ENCODE measurements at regions not wholly inside any gene's neighbourhood (a gene's known extent, or its start where the extent isn't known, plus 50 kb on each side); places are given as distances from the start of the nearest gene placed in this dataset.

DNA sequence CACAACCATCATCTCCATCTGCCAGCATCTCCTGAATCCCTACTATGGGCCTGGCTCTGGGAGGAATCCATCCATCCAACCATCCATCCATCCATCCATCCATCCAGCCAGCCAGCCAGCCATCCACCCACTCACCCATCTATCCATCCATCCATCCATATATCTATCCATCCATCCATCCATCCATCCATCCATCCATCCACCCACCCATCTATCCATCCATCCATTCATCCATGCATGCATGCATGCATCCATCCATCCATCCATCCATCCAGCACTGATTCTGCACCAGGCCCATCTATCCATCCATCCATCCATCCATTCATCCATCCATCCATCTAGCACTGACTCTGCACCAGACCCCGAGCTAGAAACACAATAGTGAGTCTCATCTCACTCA lies 141.3 kb upstream of the WNT4 start:
- H3K9ac ChIP-seq (ENCODE audit: low read length) = no peak overlapping the region
- no peak overlapping the region for H2BK5ac ChIP-seq (ENCODE audit: low read depth, low read length, poor library complexity, severe bottlenecking)
- peaks cover under 1% of the 10 kb centered on the region for H3K4me1 ChIP-seq (ENCODE audit: control insufficient read depth, insufficient read depth, low read depth, low read length)
- H3K27me3 ChIP-seq (ENCODE audit: control insufficient read depth in 1 of 2, insufficient read depth in 1 of 2, low read length in 2 of 2) = peaks cover 28 to 52% of the 10 kb centered on the region in 2 experiments
- H3K14ac ChIP-seq (ENCODE audit: low read length in 2 of 2) = no peak overlapping the region
- H2BK120ac ChIP-seq (ENCODE audit: low read depth, low read length) = no peak overlapping the region
- H3K4ac ChIP-seq (ENCODE audit: low read depth in 1 of 2, low read length in 2 of 2) = no peak overlapping the region
- no peak overlapping the region for H2AK5ac ChIP-seq (ENCODE audit: low read length, severe bottlenecking)
- H3K4me2 ChIP-seq (ENCODE audit: low read length, poor library complexity, severe bottlenecking) = no peak overlapping the region
- H3K79me1 ChIP-seq (replicated peaks; ENCODE audit: low read length, poor library complexity, severe bottlenecking) = no peaks in the 10 kb centered on the region
- no peak overlapping the region for H4K8ac ChIP-seq (ENCODE audit: low read length)
- no peak overlapping the region for H3K23ac ChIP-seq (ENCODE audit: low read length in 2 of 2)
- H3K36me3 ChIP-seq (ENCODE audit: control insufficient read depth in 1 of 2, insufficient read depth in 2 of 2, low read depth in 1 of 2, low read length in 2 of 2) = no peaks in the 10 kb centered on the region
- H3K9me3 ChIP-seq (ENCODE audit: control insufficient read depth, low read length) = no peaks in the 10 kb centered on the region
- no peak overlapping the region for H3K27ac ChIP-seq (ENCODE audit: low read length, poor library complexity, severe bottlenecking)
- no peak overlapping the region for H3K18ac ChIP-seq (ENCODE audit: low read depth in 1 of 2, low read length in 2 of 2)
- H2AFZ ChIP-seq (ENCODE audit: low read depth, low read length) = no peak overlapping the region
- H3K4me3 ChIP-seq (ENCODE audit: insufficient read depth in 1 of 2, low read depth in 1 of 2, low read length in 2 of 2) = no peak overlapping the region
- DNase-seq = no peak
- no CpG with 5 or more reads among the region's 1 CpG for WGBS
- no peak overlapping the region for H2BK12ac ChIP-seq (ENCODE audit: low read length in 2 of 2)
- H2BK15ac ChIP-seq (ENCODE audit: low read depth, poor library complexity, severe bottlenecking) = no peak overlapping the region
- H4K91ac ChIP-seq (ENCODE audit: low read length) = no peak overlapping the region

DNA sequence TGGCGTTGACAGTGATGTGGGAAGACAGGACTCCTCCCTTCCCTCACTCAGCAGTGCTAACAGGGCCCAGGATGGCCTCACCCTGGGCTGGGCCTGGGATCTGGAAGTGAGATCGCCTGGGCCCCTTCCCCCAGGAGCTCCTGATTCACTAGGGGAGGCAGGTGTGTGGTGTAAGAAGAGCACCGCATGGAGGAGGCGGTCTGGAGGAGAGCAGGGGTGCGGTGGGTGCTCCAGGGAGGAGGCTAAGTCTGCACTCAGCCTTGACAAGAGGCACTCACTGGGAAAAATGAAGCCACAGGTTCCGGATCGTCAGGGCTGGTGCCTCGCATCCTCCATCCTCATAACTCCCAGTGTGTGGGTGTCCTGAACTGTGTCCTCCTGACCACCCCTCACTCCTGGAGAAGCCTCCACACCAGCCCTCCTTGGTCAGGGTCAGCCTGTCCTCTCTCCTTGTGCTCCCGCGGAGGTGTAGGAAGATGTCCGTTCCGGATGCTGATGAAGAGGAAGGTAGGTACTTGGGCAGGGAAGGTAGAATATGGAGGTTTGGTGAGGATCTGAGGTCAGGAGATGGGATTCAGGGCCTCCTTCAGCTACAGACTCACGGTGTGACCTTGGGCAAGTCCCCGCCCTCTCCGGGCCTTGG lies 142.1 kb upstream of the WNT4 start:
- Histone ChIP-seq H3K18ac (ENCODE audit: low read depth in 1 of 2, low read length in 2 of 2) (no peak overlapping the region), H2BK15ac (ENCODE audit: low read depth, poor library complexity, severe bottlenecking) (no peak overlapping the region), H3K4me3 (ENCODE audit: insufficient read depth in 1 of 2, low read depth in 1 of 2, low read length in 2 of 2) (no peak overlapping the region), H2BK5ac (ENCODE audit: low read depth, low read length, poor library complexity, severe bottlenecking) (no peak overlapping the region), H2BK120ac (ENCODE audit: low read depth, low read length) (no peak overlapping the region), H3K27me3 (ENCODE audit: control insufficient read depth in 1 of 2, insufficient read depth in 1 of 2, low read length in 2 of 2) (peaks cover 28 to 60% of the 10 kb centered on the region in 2 experiments), H2BK12ac (ENCODE audit: low read length in 2 of 2) (no peak overlapping the region), H4K91ac (ENCODE audit: low read length) (peak overlapping the region; percentile 12), H3K36me3 (ENCODE audit: control insufficient read depth in 1 of 2, insufficient read depth in 2 of 2, low read depth in 1 of 2, low read length in 2 of 2) (no peaks in the 10 kb centered on the region), H2AFZ (ENCODE audit: low read depth, low read length) (no peak overlapping the region), H3K9me3 (ENCODE audit: control insufficient read depth, low read length) (no peaks in the 10 kb centered on the region), H3K14ac (ENCODE audit: low read length in 2 of 2) (no peak overlapping the region), H3K79me1 (replicated peaks; ENCODE audit: low read length, poor library complexity, severe bottlenecking) (no peaks in the 10 kb centered on the region), H2AK5ac (ENCODE audit: low read length, severe bottlenecking) (no peak overlapping the region), H4K8ac (ENCODE audit: low read length) (no peak overlapping the region), H3K4ac (ENCODE audit: low read depth in 1 of 2, low read length in 2 of 2) (no peak overlapping the region), H3K4me1 (ENCODE audit: control insufficient read depth, insufficient read depth, low read depth, low read length) (peaks cover 6% of the 10 kb centered on the region), H3K9ac (ENCODE audit: low read length) (no peak overlapping the region), H3K27ac (ENCODE audit: low read length, poor library complexity, severe bottlenecking) (no peak overlapping the region), H3K4me2 (ENCODE audit: low read length, poor library complexity, severe bottlenecking) (no peak overlapping the region), H3K23ac (ENCODE audit: low read length in 2 of 2) (no peak overlapping the region)
- DNase-seq = no peak
- WGBS = 86% methylated on average over 14 of the region's 15 CpGs

DNA sequence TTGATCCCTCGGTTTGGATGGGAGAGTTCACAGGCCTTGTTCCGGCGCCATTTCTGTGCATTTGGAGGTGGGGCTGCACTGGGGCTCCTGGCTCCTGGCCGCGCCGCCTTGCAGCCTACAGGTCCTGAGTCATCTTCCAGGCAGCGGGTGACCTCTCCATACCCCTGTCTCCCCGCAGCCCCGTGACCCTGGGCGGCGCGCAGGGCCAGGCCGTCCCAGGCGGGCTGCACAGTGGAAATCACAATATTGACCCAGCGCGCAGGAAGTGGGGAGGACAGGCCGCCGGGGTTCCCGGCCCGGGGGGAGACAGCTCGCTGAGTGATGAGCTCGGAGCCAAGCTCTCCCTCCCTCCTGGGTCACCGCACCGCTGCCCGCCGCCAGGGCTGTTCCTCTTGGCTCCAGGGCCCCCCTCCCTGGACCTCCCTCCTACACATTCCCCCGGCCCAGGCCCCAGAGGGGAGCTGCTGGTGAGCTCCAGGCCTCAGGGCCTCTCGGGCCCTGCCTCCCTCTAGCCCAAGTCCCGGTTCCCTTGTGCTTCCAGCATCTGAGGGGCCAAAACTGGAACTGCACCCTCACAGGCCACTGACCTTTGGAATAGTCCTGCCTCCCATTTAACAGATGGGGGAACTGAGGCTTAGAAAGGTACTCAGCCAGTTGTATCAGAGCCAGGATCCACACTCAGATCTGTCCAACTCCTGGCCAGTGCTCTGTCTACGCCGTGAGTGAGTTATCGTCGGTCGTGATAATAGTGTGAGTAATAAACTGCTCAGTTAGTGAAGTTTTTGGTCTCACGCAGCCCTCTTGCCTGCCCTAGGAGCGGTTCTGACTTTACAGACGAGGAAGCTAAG lies 142.9 kb upstream of the WNT4 start:
- no peaks in the 10 kb centered on the region for H3K36me3 ChIP-seq (ENCODE audit: control insufficient read depth in 1 of 2, insufficient read depth in 2 of 2, low read depth in 1 of 2, low read length in 2 of 2)
- H3K4me3 ChIP-seq (ENCODE audit: insufficient read depth in 1 of 2, low read depth in 1 of 2, low read length in 2 of 2) = no peak overlapping the region
- H3K79me1 ChIP-seq (replicated peaks; ENCODE audit: low read length, poor library complexity, severe bottlenecking) = no peaks in the 10 kb centered on the region
- H2AK5ac ChIP-seq (ENCODE audit: low read length, severe bottlenecking) = no peak overlapping the region
- DNase-seq = no peak
- peaks cover 28 to 63% of the 10 kb centered on the region in 2 experiments for H3K27me3 ChIP-seq (ENCODE audit: control insufficient read depth in 1 of 2, insufficient read depth in 1 of 2, low read length in 2 of 2)
- H2AFZ ChIP-seq (ENCODE audit: low read depth, low read length) = no peak overlapping the region
- no peak overlapping the region for H2BK12ac ChIP-seq (ENCODE audit: low read length in 2 of 2)
- H3K23ac ChIP-seq (ENCODE audit: low read length in 2 of 2) = no peak overlapping the region
- H3K18ac ChIP-seq (ENCODE audit: low read depth in 1 of 2, low read length in 2 of 2) = no peak overlapping the region
- H3K4me1 ChIP-seq (ENCODE audit: control insufficient read depth, insufficient read depth, low read depth, low read length) = peaks cover 6% of the 10 kb centered on the region
- H3K4me2 ChIP-seq (ENCODE audit: low read length, poor library complexity, severe bottlenecking) = no peak overlapping the region
- no peaks in the 10 kb centered on the region for H3K9me3 ChIP-seq (ENCODE audit: control insufficient read depth, low read length)
- 94% methylated on average over 37 of the region's 37 CpGs for WGBS
- H3K9ac ChIP-seq (ENCODE audit: low read length) = no peak overlapping the region
- H3K4ac ChIP-seq (ENCODE audit: low read depth in 1 of 2, low read length in 2 of 2) = no peak overlapping the region
- no peak overlapping the region for H2BK120ac ChIP-seq (ENCODE audit: low read depth, low read length)
- H4K91ac ChIP-seq (ENCODE audit: low read length) = no peak overlapping the region
- no peak overlapping the region for H2BK15ac ChIP-seq (ENCODE audit: low read depth, poor library complexity, severe bottlenecking)
- no peak overlapping the region for H3K14ac ChIP-seq (ENCODE audit: low read length in 2 of 2)
- no peak overlapping the region for H3K27ac ChIP-seq (ENCODE audit: low read length, poor library complexity, severe bottlenecking)
- no peak overlapping the region for H4K8ac ChIP-seq (ENCODE audit: low read length)
- H2BK5ac ChIP-seq (ENCODE audit: low read depth, low read length, poor library complexity, severe bottlenecking) = no peak overlapping the region

DNA sequence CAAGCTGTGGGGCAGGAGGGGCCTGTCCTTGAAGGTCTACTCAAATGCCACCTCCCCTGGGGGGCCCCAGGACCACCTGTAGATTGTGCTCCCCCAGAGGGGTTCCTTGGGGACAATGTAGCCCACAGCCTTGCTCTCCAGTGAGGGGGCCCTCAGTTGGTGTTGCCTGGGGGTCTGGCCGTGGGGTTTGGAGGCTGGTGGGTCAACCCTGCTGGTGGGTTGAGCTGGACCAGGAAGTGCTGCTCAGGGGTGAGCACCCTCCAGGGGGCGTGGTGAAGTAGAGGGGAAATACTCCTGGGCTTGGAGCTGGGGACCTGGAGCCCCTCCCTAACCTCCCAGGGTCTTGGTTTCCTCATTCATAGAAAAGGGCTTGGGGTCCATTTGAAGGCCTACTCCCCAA lies 143.6 kb upstream of the WNT4 start:
- no peak overlapping the region for H4K91ac ChIP-seq (ENCODE audit: low read length)
- H4K8ac ChIP-seq (ENCODE audit: low read length) = no peak overlapping the region
- no peak overlapping the region for H2BK12ac ChIP-seq (ENCODE audit: low read length in 2 of 2)
- H3K4ac ChIP-seq (ENCODE audit: low read depth in 1 of 2, low read length in 2 of 2) = no peak overlapping the region
- no peak overlapping the region for H3K14ac ChIP-seq (ENCODE audit: low read length in 2 of 2)
- no peak overlapping the region for H2BK15ac ChIP-seq (ENCODE audit: low read depth, poor library complexity, severe bottlenecking)
- H3K79me1 ChIP-seq (replicated peaks; ENCODE audit: low read length, poor library complexity, severe bottlenecking) = no peaks in the 10 kb centered on the region
- no peak overlapping the region for H2AFZ ChIP-seq (ENCODE audit: low read depth, low read length)
- no peak overlapping the region for H2BK120ac ChIP-seq (ENCODE audit: low read depth, low read length)
- H3K27ac ChIP-seq (ENCODE audit: low read length, poor library complexity, severe bottlenecking) = no peak overlapping the region
- H3K4me3 ChIP-seq (ENCODE audit: insufficient read depth in 1 of 2, low read depth in 1 of 2, low read length in 2 of 2) = no peak overlapping the region
- no peaks in the 10 kb centered on the region for H3K36me3 ChIP-seq (ENCODE audit: control insufficient read depth in 1 of 2, insufficient read depth in 2 of 2, low read depth in 1 of 2, low read length in 2 of 2)
- H3K9ac ChIP-seq (ENCODE audit: low read length) = no peak overlapping the region
- no peak for DNase-seq
- H2AK5ac ChIP-seq (ENCODE audit: low read length, severe bottlenecking) = no peak overlapping the region
- H3K9me3 ChIP-seq (ENCODE audit: control insufficient read depth, low read length) = no peaks in the 10 kb centered on the region
- no peak overlapping the region for H3K4me2 ChIP-seq (ENCODE audit: low read length, poor library complexity, severe bottlenecking)
- H2BK5ac ChIP-seq (ENCODE audit: low read depth, low read length, poor library complexity, severe bottlenecking) = no peak overlapping the region
- no peak overlapping the region for H3K18ac ChIP-seq (ENCODE audit: low read depth in 1 of 2, low read length in 2 of 2)
- peaks cover 28 to 60% of the 10 kb centered on the region in 2 experiments for H3K27me3 ChIP-seq (ENCODE audit: control insufficient read depth in 1 of 2, insufficient read depth in 1 of 2, low read length in 2 of 2)
- H3K23ac ChIP-seq (ENCODE audit: low read length in 2 of 2) = no peak overlapping the region
- 92% methylated on average over 1 of the region's 2 CpGs for WGBS
- peaks cover 6% of the 10 kb centered on the region for H3K4me1 ChIP-seq (ENCODE audit: control insufficient read depth, insufficient read depth, low read depth, low read length)

All from mesenchymal stem cell (in vitro differentiated cells and primary cell).